HepG2 (cell line): ENCODE measurements at regions not wholly inside any gene's neighbourhood (a gene's known extent, or its start where the extent isn't known, plus 50 kb on each side); places are given as distances from the start of the nearest gene placed in this dataset.
A peak's percentile ranks its signal among the peaks of the same experiment; 100 is the strongest.

Experiments
- ATAC-seq: fragments of 200-7000 bp; cut with Tn5 transposase; 3 replicates; pipeline ENCODE4 v1.9.1; 2020; ENCODE audit warnings: mild to moderate bottlenecking, moderate library complexity
- BruUV-seq: library from RNA; stranded (reverse); fragments of 400-500 nt; replicated peaks from 2 replicates; lab custom pipeline; 2021; lab: Mats Ljungman, UMichigan
- CTCF ChIA-PET: fragments of 300-600 bp; formaldehyde crosslinking; extraction: SDS; loops from one replicate; lab custom pipeline; 2021; ENCODE audit warnings: low total read pairs, inconsistent platforms, low intra/inter-chr PET ratio; lab: Yijun Ruan, JAX
- POLR2A ChIA-PET: fragments of 350-600 bp; sonication (Branson Sonifier 250); formaldehyde crosslinking; loops from one replicate; lab custom pipeline; 2020; ENCODE audit warnings: antibody characterized with exemption, inconsistent platforms; lab: Yijun Ruan, JAX
- DNase-seq: peaks from one replicate; pipeline ENCODE4 v3.0.0-alpha.2; 2015; ENCODE audit warnings: low spot score
- FAIRE-seq: peaks from 3 replicates; lab custom pipeline; 2011; peaks lifted over from hg19 to GRCh38; lab: Jason Lieb, UNC
- H2AFZ ChIP-seq: one replicate; pipeline ENCODE4 v1.6.1; 2011; ENCODE audit warnings: low read length, inconsistent platforms
- H3K27ac ChIP-seq: fragments of 300-600 bp; 3 replicates; pipeline ENCODE4 v1.8.0; 2011; ENCODE audit warnings: mixed run types, mild to moderate bottlenecking, mixed read lengths, low read length, inconsistent platforms; ENCODE audit not compliant: insufficient read depth; ENCODE audit errors: extremely low read length
- H3K27me3 ChIP-seq, 2 experiments: fragments of 200-600 bp in 1 of 2; 2 replicates in 1 of 2; 3 replicates in 1 of 2; pipeline versions ENCODE4 v1.6.0 to v1.8.0; 2011; ENCODE audit warnings: low read length in 2 of 2, mild to moderate bottlenecking in 2 of 2, moderate library complexity in 2 of 2, inconsistent platforms in 1 of 2; ENCODE audit not compliant: insufficient read depth in 2 of 2, control insufficient read depth in 1 of 2
- H3K36me3 ChIP-seq, 2 experiments: fragments of 200-600 bp in 1 of 2; replicated peaks in 1 of 2; 2 replicates in 1 of 2; 3 replicates in 1 of 2; pipeline versions ENCODE4 v1.5.1 to v1.8.0; 2011; ENCODE audit warnings: low read length in 2 of 2, inconsistent platforms in 1 of 2; ENCODE audit not compliant: insufficient read depth in 2 of 2, control insufficient read depth in 1 of 2
- H3K4me1 ChIP-seq: 2 replicates; pipeline ENCODE4 v1.5.1; 2012; ENCODE audit warnings: low read length, inconsistent platforms; ENCODE audit not compliant: insufficient read depth
- H3K4me2 ChIP-seq: 2 replicates; pipeline ENCODE4 v1.6.0; 2011; ENCODE audit warnings: low read depth, low read length, inconsistent platforms
- H3K4me3 ChIP-seq, 3 experiments: fragments of 200-600 bp in 1 of 3; sonication (generic), shearing (Covaris generic) in 1 of 3; replicated peaks in 1 of 3; 2 replicates each; pipeline ENCODE4 v1.5.1; 2011 to 2016; ENCODE audit warnings: low read length in 3 of 3, inconsistent platforms in 2 of 3, low read depth in 2 of 3, mild to moderate bottlenecking in 2 of 3, control low read depth in 1 of 3, mixed read lengths in 1 of 3; ENCODE audit not compliant: insufficient read depth in 1 of 3
- H3K79me2 ChIP-seq: one replicate; pipeline ENCODE4 v1.6.1; 2011; ENCODE audit warnings: low read length, inconsistent platforms; ENCODE audit not compliant: insufficient read depth
- H3K9ac ChIP-seq: 2 replicates; pipeline ENCODE4 v1.6.0; 2011; ENCODE audit warnings: mild to moderate bottlenecking, low read depth, low read length, inconsistent platforms; ENCODE audit not compliant: insufficient read depth
- H3K9me3 ChIP-seq: 2 replicates; pipeline ENCODE4 v1.5.1; 2012; ENCODE audit warnings: mild to moderate bottlenecking, low read length
- H4K20me1 ChIP-seq: 2 replicates; pipeline ENCODE4 v1.6.0; 2011; ENCODE audit warnings: inconsistent platforms, mild to moderate bottlenecking, low read length, moderate library complexity; ENCODE audit not compliant: insufficient read depth
- AGO1 ChIP-seq: fragments of 200-400 bp; formaldehyde crosslinking; IDR thresholded peaks from 2 replicates; pipeline ENCODE4 v1.6.1; 2017; ENCODE audit warnings: mild to moderate bottlenecking, low read depth, low read length, moderate library complexity; ENCODE audit not compliant: poor library complexity, severe bottlenecking
- DNMT1 ChIP-seq: sonication (generic); formaldehyde crosslinking; IDR thresholded peaks from 2 replicates; pipeline ENCODE4 v1.5.1; 2020; ENCODE audit warnings: mild to moderate bottlenecking, missing genetic modification reagents
- EZH2 ChIP-seq: conservative IDR thresholded peaks from 2 replicates; pipeline ENCODE4 v1.6.1; 2012; ENCODE audit warnings: mild to moderate bottlenecking, low read depth, low read length, moderate library complexity
- KAT7 ChIP-seq: IDR thresholded peaks from 2 replicates; pipeline ENCODE4 v1.6.1; 2018; ENCODE audit warnings: borderline replicate concordance, missing compliant biosample characterization
- KDM5A ChIP-seq: fragments of 200-600 bp; sonication (generic); IDR thresholded peaks from 2 replicates; pipeline ENCODE4 v1.7.0; 2018; ENCODE audit warnings: antibody characterized with exemption, mild to moderate bottlenecking, low read length, borderline replicate concordance
- KLF11 ChIP-seq: IDR thresholded peaks from 2 replicates; pipeline ENCODE4 v1.6.1; 2016; ENCODE audit warnings: missing compliant biosample characterization
- MXD4 ChIP-seq: IDR thresholded peaks from 2 replicates; pipeline ENCODE4 v1.6.1; 2016; ENCODE audit warnings: mild to moderate bottlenecking, missing biosample characterization, missing genetic modification reagents
- TERF1 ChIP-seq: sonication (generic); formaldehyde crosslinking; IDR thresholded peaks from 2 replicates; pipeline ENCODE4 v1.8.0; 2022; ENCODE audit warnings: mild to moderate bottlenecking, missing genetic modification reagents, moderate library complexity
- ZBTB25 ChIP-seq: IDR thresholded peaks from 2 replicates; pipeline ENCODE4 v1.6.1; 2018; ENCODE audit warnings: missing genetic modification reagents
- ZFAT ChIP-seq: sonication (generic); formaldehyde crosslinking; conservative IDR thresholded peaks from 2 replicates; pipeline ENCODE4 v1.8.1; 2023; ENCODE audit warnings: missing genetic modification reagents, inconsistent platforms
- ZNF34 ChIP-seq: sonication (generic); formaldehyde crosslinking; IDR thresholded peaks from 2 replicates; pipeline ENCODE4 v1.4.0; 2020; ENCODE audit warnings: mild to moderate bottlenecking, missing genetic modification reagents, borderline replicate concordance
- ZNF749 ChIP-seq: sonication (generic); formaldehyde crosslinking; IDR thresholded peaks from 2 replicates; pipeline ENCODE4 v1.8.0; 2022; ENCODE audit warnings: mild to moderate bottlenecking, missing genetic modification reagents, moderate library complexity, borderline replicate concordance
- WGBS: methylation state at CpG from one replicate; pipeline ENCODE4 v1.1.6; 2017; ENCODE audit warnings: low lambda C conversion rate; 5-methylcytosine and 5-hydroxymethylcytosine counted together
- in situ Hi-C: cut with HindIII; loops from 2 replicates; pipeline ENCODE4 v1.10.0; 2017; ENCODE audit warnings: low pct_unique_long_range_greater_than_20kb; ENCODE audit not compliant: extremely low pct_ligation_motif_present
- intact Hi-C: fragments of 100-400 bp; cut with micrococcal nuclease; formaldehyde crosslinking; loops from one replicate; pipeline ENCODE4 v1.10.0; 2022; ENCODE audit not compliant: unreplicated experiment
- TF ChIP-seq, protein P1 (sequence below): sonication (generic); formaldehyde crosslinking; IDR thresholded peaks from 2 replicates; pipeline ENCODE4 v1.8.0; 2022; ENCODE audit warnings: missing genetic modification reagents, mild to moderate bottlenecking, borderline replicate concordance

DNA sequence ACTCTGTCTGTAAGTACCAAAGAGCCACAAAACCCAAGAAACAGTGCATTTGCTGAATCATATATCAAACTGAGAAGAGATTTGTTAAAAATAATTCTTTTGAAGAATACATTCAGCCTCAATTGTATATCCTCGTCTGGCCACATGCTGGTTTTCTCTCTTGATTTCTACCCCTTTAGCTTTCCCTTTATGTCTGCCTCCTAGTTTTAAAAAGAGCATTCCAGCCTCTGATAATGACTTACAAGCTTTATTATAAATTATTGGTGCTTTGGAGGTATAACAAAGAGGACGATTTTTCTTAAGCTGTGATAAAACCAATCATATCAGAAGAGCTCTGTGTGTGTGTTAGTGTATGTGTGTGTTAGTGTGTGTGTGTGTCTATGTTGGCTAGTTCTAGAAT is 70.4 kb upstream of the ROBO2 start:
- H4K20me1 ChIP-seq = no peaks in the 10 kb centered on the region
- H3K4me1 ChIP-seq = peaks cover 53% of the 10 kb centered on the region
- no TSS peak for BruUV-seq
- intact Hi-C loops (no loop called here), in situ Hi-C loops (no loop called here)
- H2AFZ ChIP-seq = peak overlapping the region; percentile 51
- ATAC-seq (no peak), FAIRE-seq (no peak), DNase-seq (no peak)
- no peak overlapping the region for H3K27ac ChIP-seq
- no peak overlapping the region for H3K4me2 ChIP-seq
- no peak overlapping the region for H3K4me3 ChIP-seq
- POLR2A ChIA-PET = no interaction called here
- no peaks in the 10 kb centered on the region for H3K36me3 ChIP-seq
- CTCF ChIA-PET = no interaction called here
- H3K27me3 ChIP-seq = no peaks in the 10 kb centered on the region
- no peaks in the 10 kb centered on the region for H3K9me3 ChIP-seq
- H3K79me2 ChIP-seq = no peaks in the 10 kb centered on the region
- TF ChIP-seq DNMT1 (CRISPR knock-in tag) (no peak), TERF1 (CRISPR knock-in tag) (no peak), AGO1 (no peak), KDM5A (no peak), ZFAT (CRISPR knock-in tag) (no peak), ZNF749 (no peak), ZNF34 (CRISPR knock-in tag) (no peak), KLF11 (no peak), ZBTB25 (no peak), KAT7 (CRISPR knock-in tag) (no peak), EZH2 (no peak), MXD4 (CRISPR knock-in tag) (no peak)
- TF ChIP-seq, protein P1, sequence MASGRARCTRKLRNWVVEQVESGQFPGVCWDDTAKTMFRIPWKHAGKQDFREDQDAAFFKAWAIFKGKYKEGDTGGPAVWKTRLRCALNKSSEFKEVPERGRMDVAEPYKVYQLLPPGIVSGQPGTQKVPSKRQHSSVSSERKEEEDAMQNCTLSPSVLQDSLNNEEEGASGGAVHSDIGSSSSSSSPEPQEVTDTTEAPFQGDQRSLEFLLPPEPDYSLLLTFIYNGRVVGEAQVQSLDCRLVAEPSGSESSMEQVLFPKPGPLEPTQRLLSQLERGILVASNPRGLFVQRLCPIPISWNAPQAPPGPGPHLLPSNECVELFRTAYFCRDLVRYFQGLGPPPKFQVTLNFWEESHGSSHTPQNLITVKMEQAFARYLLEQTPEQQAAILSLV (CRISPR knock-in tag) = no peak
- 68% methylated on average over 2 of the region's 2 CpGs for WGBS
- no peak overlapping the region for H3K9ac ChIP-seq
